ENCODE measurements at regions not wholly inside any gene's neighbourhood (a gene's known extent, or its start where the extent isn't known, plus 50 kb on each side); places are given as distances from the start of the nearest gene placed in this dataset.

- no peaks in the 10 kb centered on the region for H3K27me3 ChIP-seq
- no peak for DNase-seq
- H3K4me3 ChIP-seq: no peak overlapping the region
- ATAC-seq: no peak
- H3K27ac ChIP-seq: no peak overlapping the region
- H3K9me3 ChIP-seq: no peaks in the 10 kb centered on the region
- H3K36me3 ChIP-seq: no peaks in the 10 kb centered on the region
- no peaks in the 10 kb centered on the region for H3K4me1 ChIP-seq
- TF ChIP-seq CTCF (IDR thresholded peaks at IDR 0.05 in 4 of 5, conservative IDR thresholded peaks at IDR 0.05 in 1 of 5): no peak
- TF ChIP-seq POLR2A (IDR thresholded peaks at IDR 0.05): no peak
- intact Hi-C loops (cut with DNase I; ENCODE audit: low total_unique reads): no loop called here
- in situ Hi-C loops (cut with MboI; ENCODE audit: low sequenced_read_pairs in 4 of 4): no loop called here
These were observed 93.5 kb upstream of the RGMB start for GRCh38 chr5:98679963-98680362.

GRCh38 chr5:98690002-98690401 lies 83.5 kb upstream of the RGMB start:
- DNase-seq: no peak
- intact Hi-C loops (cut with DNase I; ENCODE audit: low total_unique reads): no loop called here
- Histone ChIP-seq H3K27ac (no peak overlapping the region), H3K36me3 (no peaks in the 10 kb centered on the region), H3K27me3 (no peaks in the 10 kb centered on the region), H3K4me1 (no peaks in the 10 kb centered on the region), H3K4me3 (no peak overlapping the region), H3K9me3 (peaks cover 0 to 12% (median 0%) of the 10 kb centered on the region in 3 donors)
- in situ Hi-C loops (cut with MboI; ENCODE audit: low sequenced_read_pairs in 4 of 4): no loop called here
- no peak for ATAC-seq
- TF ChIP-seq POLR2A (IDR thresholded peaks at IDR 0.05) (no peak), CTCF (IDR thresholded peaks at IDR 0.05 in 4 of 5, conservative IDR thresholded peaks at IDR 0.05 in 1 of 5) (no peak)

GRCh38 chr5:98694902-98695301 lies 78.6 kb upstream of the RGMB start:
- Histone ChIP-seq H3K27ac (no peak overlapping the region), H3K9me3 (peaks cover 0 to 12% (median 0%) of the 10 kb centered on the region in 3 donors), H3K4me3 (no peak overlapping the region), H3K36me3 (no peaks in the 10 kb centered on the region), H3K27me3 (no peaks in the 10 kb centered on the region), H3K4me1 (no peaks in the 10 kb centered on the region)
- intact Hi-C loops (cut with DNase I; ENCODE audit: low total_unique reads) (no loop called here), in situ Hi-C loops (cut with MboI; ENCODE audit: low sequenced_read_pairs in 4 of 4) (no loop called here)
- TF ChIP-seq POLR2A (IDR thresholded peaks at IDR 0.05) (no peak), CTCF (IDR thresholded peaks at IDR 0.05 in 4 of 5, conservative IDR thresholded peaks at IDR 0.05 in 1 of 5) (no peak)
- DNase-seq (no peak), ATAC-seq (no peak)

- no peaks in the 10 kb centered on the region for H3K36me3 ChIP-seq
- H3K27ac ChIP-seq: no peak overlapping the region
- intact Hi-C loops (cut with DNase I; ENCODE audit: low total_unique reads) (no loop called here), in situ Hi-C loops (cut with MboI; ENCODE audit: low sequenced_read_pairs in 4 of 4) (no loop called here)
- H3K27me3 ChIP-seq: no peaks in the 10 kb centered on the region
- DNase-seq (no peak), ATAC-seq (no peak)
- TF ChIP-seq CTCF (IDR thresholded peaks at IDR 0.05 in 4 of 5, conservative IDR thresholded peaks at IDR 0.05 in 1 of 5) (no peak), POLR2A (IDR thresholded peaks at IDR 0.05) (no peak)
- no peak overlapping the region for H3K4me3 ChIP-seq
- H3K9me3 ChIP-seq: peaks cover 0 to 5% (median 0%) of the 10 kb centered on the region in 3 donors
- H3K4me1 ChIP-seq: no peaks in the 10 kb centered on the region
These were observed 75.1 kb upstream of the RGMB start for GRCh38 chr5:98698359-98698758.

GRCh38 chr5:98700730-98701129 lies 72.7 kb upstream of the RGMB start:
- Histone ChIP-seq H3K4me3 (no peak overlapping the region), H3K9me3 (peaks cover 0 to 5% (median 0%) of the 10 kb centered on the region in 3 donors), H3K27me3 (no peaks in the 10 kb centered on the region), H3K4me1 (no peaks in the 10 kb centered on the region), H3K36me3 (no peaks in the 10 kb centered on the region), H3K27ac (no peak overlapping the region)
- in situ Hi-C loops (cut with MboI; ENCODE audit: low sequenced_read_pairs in 4 of 4): no loop called here
- intact Hi-C loops (cut with DNase I; ENCODE audit: low total_unique reads): no loop called here
- DNase-seq (no peak), ATAC-seq (no peak)
- no peak for TF ChIP-seq POLR2A (IDR thresholded peaks at IDR 0.05)
- TF ChIP-seq CTCF (IDR thresholded peaks at IDR 0.05 in 4 of 5, conservative IDR thresholded peaks at IDR 0.05 in 1 of 5): no peak

Measured in gastrocnemius medialis (tissue), 4 donors.